ENCODE measurements at regions not wholly inside any gene's neighbourhood (a gene's known extent, or its start where the extent isn't known, plus 50 kb on each side); places are given as distances from the start of the nearest gene placed in this dataset.
A peak's percentile ranks its signal among the peaks of the same experiment; 100 is the strongest.
"Not testable (repeated sequence)": the region's sequence is repeated elsewhere in the genome, so short reads cannot be mapped to it uniquely, and the experiment has no call there.

- no peak for DNase-seq (ENCODE audit: extremely low read depth, low read depth)
- TF ChIP-seq, protein P1, sequence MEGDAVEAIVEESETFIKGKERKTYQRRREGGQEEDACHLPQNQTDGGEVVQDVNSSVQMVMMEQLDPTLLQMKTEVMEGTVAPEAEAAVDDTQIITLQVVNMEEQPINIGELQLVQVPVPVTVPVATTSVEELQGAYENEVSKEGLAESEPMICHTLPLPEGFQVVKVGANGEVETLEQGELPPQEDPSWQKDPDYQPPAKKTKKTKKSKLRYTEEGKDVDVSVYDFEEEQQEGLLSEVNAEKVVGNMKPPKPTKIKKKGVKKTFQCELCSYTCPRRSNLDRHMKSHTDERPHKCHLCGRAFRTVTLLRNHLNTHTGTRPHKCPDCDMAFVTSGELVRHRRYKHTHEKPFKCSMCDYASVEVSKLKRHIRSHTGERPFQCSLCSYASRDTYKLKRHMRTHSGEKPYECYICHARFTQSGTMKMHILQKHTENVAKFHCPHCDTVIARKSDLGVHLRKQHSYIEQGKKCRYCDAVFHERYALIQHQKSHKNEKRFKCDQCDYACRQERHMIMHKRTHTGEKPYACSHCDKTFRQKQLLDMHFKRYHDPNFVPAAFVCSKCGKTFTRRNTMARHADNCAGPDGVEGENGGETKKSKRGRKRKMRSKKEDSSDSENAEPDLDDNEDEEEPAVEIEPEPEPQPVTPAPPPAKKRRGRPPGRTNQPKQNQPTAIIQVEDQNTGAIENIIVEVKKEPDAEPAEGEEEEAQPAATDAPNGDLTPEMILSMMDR (IDR thresholded peaks at IDR 0.05; ENCODE audit: low read depth, low read length), result no peak
These were observed 168.3 kb upstream of the STMND1 start for GRCh38 chr6:16933532-16933931.

- TF ChIP-seq, protein P1 (IDR thresholded peaks at IDR 0.05; ENCODE audit: low read depth, low read length), result no peak
- no peak for DNase-seq (ENCODE audit: extremely low read depth, low read depth)
These were observed 168.9 kb upstream of the STMND1 start for GRCh38 chr6:16932920-16933319.

DNA sequence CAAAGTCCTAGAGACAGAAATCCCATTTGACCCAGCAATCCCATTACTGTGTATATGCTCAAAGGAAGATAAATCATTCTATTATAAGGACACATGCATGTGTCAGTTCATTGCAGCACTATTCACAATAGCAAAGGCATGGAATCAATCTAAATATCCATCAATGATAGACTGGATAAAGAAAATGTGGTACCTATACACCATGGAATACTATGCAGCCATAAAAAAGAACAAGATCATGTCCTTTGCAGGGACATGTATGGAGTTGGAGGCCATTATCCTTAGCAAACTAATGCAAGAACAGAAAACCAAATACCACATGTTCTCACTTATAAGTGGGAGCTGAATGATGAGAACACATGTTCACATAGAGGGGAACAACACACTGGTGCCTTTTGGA is 169.8 kb upstream of the ATXN1 start:
- not testable (repeated sequence) for DNase-seq (ENCODE audit: extremely low read depth, low read depth)

DNA sequence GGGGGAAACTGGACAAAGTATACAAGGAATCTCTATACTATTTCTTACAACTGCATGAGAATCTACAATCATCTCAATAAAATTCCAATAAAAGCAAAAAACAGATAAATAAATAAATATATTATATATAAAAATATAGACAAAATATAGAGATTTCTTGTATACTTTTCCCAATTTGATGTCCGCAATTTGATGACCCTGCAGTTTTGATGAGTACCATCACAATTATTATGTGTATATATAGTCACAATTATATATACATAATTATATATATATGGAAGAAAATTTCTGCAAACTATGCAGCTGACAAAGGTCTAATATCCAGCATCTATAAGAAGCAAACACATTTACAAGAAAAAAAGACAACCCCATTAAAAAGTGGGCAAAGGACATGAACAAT is 169.2 kb upstream of the ATXN1 start:
- TF ChIP-seq, protein P1 (IDR thresholded peaks at IDR 0.05; ENCODE audit: low read depth, low read length), result no peak
- no peak for DNase-seq (ENCODE audit: extremely low read depth, low read depth)

GRCh38 chr6:16929809-16930208 is 168.5 kb upstream of the ATXN1 start:
- TF ChIP-seq, protein P1 (IDR thresholded peaks at IDR 0.05; ENCODE audit: low read depth, low read length), result no peak
- peak; percentile 98 for DNase-seq (ENCODE audit: extremely low read depth, low read depth)

DNA sequence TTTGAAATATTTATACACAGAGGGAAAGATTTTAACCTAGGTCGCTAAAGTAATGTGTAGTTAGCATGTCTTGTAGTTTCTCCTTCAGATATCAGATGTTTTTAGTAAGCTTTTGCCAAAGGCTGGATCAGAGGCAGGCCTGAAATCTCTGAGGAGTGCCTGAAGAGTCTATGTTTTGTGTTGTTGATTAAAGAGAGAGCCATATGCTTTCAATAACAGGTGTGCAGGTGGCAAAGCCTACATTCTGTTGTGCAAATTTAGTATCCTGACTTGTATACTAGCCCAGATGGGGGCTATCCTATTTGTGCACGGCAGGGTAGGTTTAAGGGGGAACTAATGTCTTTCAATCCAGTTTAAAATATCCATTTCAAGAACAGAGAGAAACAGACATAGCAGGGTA is 167.1 kb upstream of the ATXN1 start:
- no peak for DNase-seq (ENCODE audit: extremely low read depth, low read depth)
- TF ChIP-seq, protein P1 (IDR thresholded peaks at IDR 0.05; ENCODE audit: low read depth, low read length), result no peak

- TF ChIP-seq, protein P1 (IDR thresholded peaks at IDR 0.05; ENCODE audit: low read depth, low read length), result no peak
- DNase-seq (ENCODE audit: extremely low read depth, low read depth), result no peak
These were observed 165.9 kb upstream of the ATXN1 start for GRCh38 chr6:16927205-16927604.

DNA sequence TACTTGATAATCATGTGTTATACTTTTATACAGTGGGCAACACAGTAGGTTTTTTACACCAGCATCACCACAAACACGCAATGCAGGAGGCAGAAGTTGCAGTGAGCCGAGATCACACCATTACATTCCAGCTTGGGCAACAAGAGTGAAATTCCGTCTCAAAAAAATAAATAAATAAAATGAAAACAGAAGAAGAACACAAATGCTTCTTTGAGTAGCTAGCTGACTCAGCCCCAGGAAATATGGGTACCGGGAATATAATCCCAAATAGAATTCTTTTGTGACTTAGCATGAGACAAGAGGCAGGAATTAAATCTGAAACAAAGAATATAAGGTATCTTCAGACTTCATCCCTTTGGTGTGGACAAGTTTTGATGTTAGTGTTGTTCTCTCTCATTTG is 164.2 kb upstream of the ATXN1 start:
- DNase-seq (ENCODE audit: extremely low read depth, low read depth), result no peak
- TF ChIP-seq, protein P1 (IDR thresholded peaks at IDR 0.05; ENCODE audit: low read depth, low read length), result no peak
